ENCODE measurements at regions not wholly inside any gene's neighbourhood (a gene's known extent, or its start where the extent isn't known, plus 50 kb on each side); places are given as distances from the start of the nearest gene placed in this dataset.
"Not testable (repeated sequence)": the region's sequence is repeated elsewhere in the genome, so short reads cannot be mapped to it uniquely, and the experiment has no call there.

DNA sequence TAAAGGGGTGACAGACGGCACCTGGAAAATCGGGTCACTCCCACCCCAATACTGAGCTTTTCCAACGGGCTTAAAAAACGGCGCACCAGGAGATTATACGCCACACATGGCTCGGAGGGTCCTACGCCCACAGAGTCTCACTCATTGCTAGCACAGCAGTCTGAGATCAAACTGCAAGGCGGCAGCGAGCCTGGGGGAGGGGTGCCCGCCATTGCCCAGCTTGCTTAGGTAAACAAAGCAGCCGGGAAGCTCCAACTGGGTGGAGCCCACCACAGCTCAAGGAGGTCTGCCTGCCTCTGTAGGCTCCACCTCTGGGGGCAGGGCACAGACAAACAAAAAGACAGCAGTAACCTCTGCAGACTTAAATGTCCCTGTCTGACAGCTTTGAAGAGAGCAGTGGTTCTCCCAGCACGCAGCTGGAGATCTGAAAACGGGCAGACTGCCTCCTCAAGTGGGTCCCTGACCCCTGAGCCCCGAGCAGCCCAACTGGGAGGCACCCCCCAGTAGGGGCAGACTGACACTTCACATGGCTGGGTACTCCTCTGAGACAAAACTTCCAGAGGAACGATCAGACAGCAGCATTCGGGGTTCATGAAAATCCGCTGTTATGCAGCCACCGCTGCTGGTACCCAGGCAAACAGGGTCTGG is 162.8 kb upstream of the GJE1 start:
- DNase-seq (ENCODE audit: low read depth): not testable (repeated sequence)

DNA sequence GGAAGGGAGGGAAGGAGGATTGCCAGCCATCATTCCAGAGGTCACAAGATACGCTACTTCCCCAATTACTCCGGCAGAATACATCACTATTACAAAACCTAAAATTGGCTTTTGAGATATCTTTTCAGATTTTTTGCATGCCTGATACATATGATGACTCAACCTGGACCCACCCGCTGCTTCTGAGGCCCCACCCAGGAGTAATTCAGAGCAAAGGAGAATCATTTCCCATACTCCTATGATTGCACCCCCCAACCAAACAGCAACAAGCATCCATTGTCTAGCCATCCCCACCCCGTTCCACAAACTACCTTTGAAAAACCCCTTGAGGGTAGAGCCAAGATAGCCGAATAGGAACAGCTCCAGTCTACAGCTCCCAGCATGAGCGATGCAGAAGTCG is 163.5 kb upstream of the GJE1 start:
- DNase-seq (ENCODE audit: low read depth): no peak

DNA sequence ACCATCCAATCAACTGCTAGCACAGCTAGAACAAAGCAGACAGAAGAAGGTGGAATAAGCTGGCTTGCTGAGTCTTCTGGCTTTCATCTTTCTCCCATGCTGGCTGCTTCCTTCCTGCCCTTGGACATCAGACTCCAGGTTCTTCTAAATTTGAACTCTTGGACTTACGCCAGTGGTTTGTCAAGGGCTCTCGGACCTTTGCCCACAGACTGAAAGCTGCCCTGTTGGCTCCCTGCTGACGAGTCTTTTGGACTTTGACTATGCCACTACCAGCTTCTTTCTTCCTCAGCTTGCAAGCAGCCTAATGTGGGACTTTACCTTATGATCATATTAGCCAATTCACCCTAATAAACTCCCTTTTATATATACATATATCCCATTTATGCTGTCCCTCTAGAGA is 164.1 kb upstream of the GJE1 start:
- DNase-seq (ENCODE audit: low read depth): no peak

DNA sequence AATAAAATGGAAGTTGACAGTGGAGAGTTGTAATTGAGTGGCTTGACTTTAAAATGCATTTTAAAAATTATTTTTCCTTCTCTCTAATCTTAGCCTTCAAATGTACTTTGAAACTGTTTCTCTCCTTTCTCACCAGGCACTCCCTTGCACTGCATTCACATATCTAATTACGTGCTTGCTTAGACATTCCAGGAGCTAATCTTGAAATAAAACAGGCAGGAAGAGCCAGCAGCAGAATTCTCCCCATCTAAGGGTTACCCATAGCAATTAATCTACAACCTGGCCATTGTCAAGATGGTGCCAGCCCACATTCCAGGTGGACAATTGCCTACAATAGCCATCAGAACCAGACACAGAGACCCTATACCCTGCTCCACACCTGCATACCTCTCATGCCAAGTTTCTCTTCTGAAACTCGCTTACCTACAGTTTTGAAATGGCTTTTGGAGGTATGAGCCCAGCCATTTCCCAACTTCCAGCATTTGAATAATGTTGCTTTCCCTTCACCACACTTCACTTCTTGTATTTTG is 167.6 kb upstream of the GJE1 start:
- DNase-seq (ENCODE audit: low read depth): no peak

DNA sequence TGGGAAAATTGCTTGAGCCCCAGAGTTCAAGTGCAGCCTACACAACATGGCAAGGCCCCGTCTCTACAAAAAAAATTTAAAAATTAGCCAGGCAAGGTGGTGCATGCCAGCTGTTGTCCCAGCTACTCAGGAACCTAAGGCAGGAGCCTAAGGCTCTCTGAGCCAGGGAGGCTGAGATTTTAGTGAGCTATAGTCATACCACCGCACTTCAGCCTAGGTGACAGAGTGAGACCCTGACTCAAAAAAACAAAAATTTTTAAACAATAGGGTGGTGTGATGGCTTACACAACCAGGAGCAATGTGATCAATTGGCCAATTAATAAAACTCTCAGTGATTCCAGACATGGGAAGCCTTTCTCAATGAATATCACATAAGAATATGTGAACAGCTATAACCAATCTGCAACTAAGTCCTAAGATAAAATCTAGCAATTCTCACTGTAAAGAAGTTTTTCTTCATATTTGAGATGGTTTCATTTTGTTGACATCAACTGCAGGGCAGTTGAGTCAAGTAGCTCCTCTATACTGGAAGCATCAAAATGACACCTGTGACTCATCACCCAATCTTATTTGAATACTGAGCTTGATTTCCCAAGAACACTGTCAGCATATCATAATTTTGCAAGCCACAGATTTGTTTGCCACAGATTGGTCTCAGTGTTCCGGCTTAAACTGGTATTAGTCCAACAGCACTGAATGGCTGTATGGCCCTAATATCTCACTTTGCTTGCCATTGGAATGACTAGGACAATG is 169.0 kb upstream of the GJE1 start:
- DNase-seq (ENCODE audit: low read depth): no peak

DNA sequence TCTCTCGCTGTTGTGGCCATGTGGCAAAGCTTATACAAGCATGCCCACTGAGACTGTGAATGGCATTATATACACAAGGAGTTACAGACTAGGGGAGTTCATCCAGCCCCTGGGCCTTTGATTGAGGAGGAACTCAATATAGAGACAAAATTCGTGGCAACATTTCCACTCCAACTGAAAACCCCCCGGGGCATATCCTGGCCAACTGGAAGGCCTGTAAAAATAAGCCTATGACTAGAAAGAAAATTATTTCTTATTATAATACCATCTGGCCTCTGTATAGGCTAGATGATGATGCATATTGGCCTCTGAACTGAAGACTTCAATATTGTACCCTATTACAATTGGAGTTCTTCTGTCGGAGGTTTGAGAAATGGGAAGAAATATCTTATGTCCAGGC is 175.5 kb upstream of the GJE1 start:
- DNase-seq (ENCODE audit: low read depth): no peak

DNA sequence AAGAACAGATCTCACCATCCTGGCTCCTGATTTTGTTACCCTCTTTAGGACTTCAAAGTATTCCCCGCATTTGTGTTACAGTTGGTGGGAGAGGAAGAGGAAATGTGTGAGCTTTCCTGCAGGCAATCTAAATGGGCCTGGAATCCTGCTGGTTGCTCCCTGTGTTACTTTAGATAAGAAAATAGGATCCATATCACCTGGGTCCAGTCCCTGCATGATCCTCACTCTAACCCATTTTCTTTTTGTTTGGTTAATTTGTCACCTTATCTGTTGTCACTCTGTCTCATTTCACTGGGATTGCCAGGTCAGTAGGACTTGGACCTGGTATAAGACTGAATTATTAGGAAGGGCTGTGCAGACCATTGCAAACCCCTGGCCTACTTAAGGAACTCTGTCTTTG is 175.9 kb upstream of the GJE1 start:
- no peak for DNase-seq (ENCODE audit: low read depth)

DNA sequence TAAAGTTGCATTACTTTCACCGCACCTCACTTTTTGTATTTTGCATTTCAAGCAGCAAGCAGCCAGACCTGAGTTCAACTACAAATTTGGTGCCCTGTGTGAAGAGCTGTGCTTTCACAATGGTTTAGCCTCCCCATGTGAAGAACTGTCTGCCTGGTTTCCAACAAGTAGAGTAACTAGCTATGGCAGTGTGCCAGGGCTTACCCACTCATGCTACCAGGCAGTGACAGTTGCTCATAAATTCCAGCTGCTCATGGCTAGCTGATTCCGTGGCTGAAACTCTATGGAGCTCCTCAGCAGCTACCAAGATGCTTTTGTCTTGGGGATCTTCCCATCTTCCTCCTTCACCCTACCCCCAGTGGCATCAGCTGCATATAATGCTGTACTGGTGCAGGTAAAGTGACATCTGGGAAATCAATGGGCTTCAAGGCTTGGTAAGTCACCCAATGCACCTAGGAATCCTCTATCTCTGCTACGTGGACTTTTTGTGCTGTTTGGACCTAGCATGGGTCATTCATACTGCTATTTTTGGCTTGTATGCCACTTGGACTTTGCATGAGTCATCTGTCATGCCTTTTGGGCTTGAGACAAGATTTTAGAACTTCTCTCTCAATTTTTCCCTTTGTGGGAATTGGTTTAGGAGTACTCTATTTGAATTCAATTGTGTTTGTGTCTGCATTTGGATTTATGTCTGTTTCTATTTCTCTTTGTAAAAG is 176.5 kb upstream of the GJE1 start:
- DNase-seq (ENCODE audit: low read depth): no peak

DNA sequence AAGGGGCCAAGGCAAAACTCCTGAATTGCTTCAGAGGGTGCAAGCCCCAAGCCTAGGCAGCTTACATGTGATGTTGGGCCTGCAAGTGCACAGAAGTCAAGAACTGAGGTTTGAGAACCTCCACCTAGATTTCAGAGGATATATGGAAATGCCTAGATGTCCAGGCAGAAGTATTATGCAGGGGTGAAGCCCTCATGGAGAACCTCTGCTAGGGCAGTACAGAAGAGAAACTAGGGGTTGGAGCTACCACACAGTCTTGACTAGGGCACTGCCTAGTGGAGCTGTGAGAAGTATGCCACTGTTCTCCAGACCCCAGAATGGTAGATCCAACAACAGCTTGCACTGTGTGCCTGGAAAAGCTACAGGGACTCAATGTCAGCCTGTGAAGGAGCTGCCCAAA is 179.7 kb upstream of the GJE1 start:
- no peak for DNase-seq (ENCODE audit: low read depth)

DNA sequence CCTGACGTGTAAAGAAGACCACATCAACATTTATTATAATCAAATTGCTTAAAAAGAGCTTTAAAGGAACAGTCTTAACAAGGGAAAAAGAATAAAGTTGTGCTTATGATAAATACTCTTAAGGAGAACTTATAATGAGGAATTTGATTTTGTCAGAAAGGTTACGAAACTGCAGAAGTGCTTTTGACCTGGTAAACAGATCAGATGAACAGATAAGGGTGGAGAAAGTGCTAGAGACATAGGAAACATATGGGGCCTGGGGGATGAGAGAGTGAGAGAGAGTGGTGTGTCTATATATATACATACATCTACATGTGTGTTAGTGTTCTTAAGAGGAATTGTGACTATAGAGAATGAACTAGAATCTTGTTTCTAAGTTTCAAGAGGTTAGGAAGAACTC is 186.2 kb upstream of the GJE1 start:
- no peak for DNase-seq (ENCODE audit: low read depth)

DNA sequence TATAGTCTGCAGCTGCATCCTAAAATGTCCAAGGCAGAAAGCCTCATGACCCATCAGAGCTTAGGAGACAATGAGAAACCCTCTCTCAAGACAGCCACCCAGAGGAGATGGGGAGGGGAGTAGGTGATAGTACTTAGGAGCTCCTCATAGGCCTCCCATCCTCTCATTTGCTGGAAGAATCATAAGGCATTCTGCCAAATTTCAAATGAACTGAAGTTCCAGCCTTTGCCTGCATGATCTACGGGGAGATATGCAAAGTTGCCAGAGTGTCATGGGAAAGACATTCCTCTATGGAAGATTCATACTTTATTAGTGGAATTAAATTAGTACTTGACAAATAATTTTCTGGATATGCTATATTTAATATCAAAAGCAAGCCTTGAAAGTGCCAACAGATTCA is 194.1 kb upstream of the GJE1 start:
- no peak for DNase-seq (ENCODE audit: low read depth)

DNA sequence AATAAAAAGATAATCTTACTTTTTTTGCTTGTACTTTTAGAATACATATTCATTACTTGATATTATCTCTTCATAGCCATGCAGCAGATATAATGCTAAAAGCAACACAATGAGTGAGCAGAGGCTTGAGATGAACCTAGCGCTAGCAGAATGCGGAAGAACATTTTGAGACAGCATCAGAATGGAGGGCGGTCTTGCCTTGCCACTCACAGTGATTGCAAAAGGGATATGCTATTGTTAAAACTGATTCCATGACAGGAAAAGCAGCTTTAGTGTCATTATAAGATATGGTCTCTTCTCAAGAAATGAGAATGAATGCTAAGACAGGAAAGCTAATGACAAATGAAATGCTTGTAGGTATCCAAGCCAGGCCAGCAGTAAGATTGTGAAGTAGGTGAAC is 200.0 kb upstream of the GJE1 start:
- no peak for DNase-seq (ENCODE audit: low read depth)

DNA sequence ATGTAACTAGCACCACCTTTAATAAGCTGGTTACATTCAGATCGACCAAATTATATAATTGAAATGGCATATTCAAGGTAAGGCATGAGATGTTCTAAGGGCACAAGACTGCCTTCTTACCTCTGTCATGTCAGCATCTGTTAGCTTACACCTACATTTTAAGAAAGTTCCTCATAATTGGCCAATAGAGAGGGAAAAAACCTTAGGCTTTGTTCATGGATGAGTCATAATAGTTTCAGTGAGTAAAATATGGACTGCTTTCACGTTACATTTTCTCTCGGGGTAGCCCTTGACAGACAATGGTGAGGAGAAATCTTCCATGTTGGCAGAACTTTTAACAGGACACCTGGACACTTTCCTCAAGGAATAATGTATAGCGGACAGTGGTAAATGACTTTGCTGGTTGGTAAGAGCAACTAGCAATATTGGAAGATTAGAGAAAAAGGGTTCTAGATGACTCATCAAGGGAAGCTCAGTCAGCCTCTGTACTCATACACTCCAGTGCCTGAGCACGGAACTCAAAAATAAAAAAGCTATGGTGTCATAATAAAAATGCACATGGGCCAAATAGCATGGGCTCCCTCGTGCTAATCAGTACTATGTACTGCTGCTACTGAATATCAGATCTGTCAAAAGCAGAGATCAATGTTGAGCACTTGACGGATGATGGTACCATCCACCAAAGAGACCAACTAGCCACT is 206.4 kb upstream of the GJE1 start:
- not testable (repeated sequence) for DNase-seq (ENCODE audit: low read depth)

DNA sequence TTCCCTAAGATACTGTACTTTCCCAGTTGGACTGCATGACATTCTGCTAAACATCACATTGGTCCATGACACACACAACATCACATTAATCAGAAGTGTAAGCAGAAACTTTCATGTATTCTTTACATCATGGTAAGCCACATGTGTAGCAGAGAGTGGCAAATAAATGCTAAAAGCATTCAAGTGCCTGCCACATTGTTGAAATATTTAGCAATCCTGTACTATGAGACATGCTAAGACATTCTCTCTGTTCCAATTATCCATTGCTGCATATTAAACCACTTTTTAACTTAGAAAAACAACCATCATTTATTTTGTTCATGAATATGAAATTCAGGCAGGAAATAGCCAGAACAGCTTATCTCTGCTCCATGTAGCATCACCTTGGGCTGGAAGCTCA is 207.7 kb upstream of the GJE1 start:
- DNase-seq (ENCODE audit: low read depth): no peak

DNA sequence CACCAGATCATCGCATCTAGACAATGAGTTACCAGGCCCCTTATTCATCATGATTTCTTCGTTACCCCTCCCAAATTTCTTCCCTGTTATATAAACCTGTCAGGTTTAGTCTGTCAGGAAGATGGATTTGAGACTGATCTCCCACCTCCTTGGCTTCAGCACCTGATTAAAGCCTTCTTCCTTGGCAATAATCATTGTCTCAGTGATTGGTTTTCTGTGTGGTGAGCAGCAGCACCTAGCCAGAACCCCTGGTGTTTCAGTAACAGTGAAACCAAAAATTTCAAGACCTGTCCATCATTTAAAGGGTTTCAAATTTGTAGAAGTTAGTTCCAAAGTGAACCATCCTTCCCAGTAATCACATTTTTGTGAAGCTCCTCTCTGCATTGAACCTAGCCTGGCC is 209.8 kb upstream of the GJE1 start:
- DNase-seq (ENCODE audit: low read depth): no peak

DNA sequence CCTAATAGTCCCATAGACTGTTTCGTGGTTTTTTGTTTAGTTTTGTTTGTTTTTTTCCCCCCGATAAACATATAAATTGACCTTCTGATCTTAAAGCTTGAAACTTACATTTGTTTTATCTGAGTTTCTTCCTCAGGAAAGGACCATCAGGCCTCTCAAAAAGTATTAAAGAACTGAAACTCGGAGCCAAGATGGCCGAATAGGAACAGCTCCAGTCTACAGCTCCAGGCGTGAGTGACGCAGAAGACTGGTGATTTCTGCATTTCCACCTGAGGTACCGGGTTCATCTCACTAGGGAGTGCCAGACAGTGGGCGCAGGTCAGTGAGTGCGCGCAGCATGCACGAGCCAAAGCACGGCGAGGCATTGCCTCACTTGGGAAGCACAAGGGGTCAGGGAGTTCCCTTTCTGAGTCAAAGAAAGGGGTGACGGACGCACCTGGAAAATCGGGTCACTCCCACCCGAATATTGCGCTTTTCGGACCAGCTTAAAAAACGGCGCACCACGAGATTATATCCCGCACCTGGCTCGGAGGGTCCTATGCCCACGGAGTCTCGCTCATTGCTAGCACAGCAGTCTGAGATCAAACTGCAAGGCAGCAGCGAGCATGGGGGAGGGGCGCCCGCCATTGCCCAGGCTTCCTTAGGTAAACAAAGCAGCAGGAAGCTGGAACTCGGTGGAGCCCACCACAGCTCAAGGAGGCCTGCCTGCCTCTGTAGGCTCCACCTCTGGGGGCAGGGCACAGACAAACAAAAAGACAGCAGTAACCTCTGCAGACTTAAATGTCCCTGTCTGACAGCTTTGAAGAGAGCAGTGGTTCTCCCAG is 215.8 kb upstream of the GJE1 start:
- not testable (repeated sequence) for DNase-seq (ENCODE audit: low read depth)

DNA sequence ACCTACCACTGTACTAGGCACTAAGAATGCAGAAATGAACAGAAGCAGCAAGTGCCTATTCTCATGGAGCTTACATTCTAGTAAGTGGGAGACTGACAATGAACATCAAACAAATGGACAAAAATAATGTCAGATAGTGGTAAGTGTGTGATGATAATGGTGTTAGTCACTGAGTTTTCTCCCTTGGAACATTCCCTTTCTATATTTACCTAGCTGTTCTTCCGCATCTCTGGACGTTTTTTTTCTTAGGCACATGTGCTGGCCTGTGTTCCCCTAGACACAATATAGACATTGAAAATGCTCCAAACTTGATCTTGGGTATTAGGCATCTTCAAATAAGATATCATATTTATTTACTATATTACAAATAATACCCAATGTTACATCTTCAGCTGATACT is 218.1 kb upstream of the GJE1 start:
- no peak for DNase-seq (ENCODE audit: low read depth)

DNA sequence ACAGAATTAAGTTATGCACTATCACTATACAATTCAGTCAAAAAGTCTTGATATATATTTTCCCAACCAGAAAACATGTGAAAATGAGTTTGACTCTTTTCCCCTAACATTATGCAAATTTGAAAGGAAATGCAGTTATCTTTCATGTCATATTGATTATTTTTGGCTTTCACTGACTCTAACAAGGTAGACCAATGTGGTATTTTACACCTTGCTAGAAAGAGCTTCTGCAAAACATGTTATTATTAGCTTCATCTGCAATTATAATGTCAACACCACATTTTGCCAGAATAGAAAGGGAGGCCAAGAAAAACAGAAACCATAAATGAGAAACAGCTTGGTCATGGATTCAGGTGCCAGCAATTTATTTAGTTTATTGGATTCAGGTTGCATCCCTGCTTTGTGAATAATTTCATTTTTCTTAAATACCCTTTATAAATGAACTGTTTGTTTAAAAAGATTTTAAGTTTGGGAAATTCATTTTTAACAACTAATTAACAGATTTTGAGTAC is 226.1 kb upstream of the GJE1 start:
- DNase-seq (ENCODE audit: low read depth): no peak

DNA sequence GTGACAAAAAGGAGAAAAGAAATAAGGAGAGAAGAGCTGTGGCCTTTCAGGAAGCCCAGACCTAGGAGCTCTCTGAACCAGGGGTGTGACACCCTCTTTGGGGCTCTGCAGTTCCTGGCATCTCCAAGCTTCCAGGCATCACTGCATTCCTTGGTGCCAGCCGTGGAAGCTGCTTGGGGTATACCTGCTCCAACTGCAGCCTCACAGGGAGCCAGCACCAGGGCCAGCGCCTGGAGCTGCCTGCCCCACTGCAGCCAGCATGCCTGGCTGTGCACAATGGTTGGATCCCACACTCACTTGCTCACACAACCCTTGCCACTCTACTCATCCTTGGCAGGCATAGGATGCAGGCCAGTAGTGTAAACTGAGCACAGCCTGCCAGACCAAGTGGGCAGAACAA is 242.1 kb upstream of the GJE1 start:
- DNase-seq (ENCODE audit: low read depth): no peak

DNA sequence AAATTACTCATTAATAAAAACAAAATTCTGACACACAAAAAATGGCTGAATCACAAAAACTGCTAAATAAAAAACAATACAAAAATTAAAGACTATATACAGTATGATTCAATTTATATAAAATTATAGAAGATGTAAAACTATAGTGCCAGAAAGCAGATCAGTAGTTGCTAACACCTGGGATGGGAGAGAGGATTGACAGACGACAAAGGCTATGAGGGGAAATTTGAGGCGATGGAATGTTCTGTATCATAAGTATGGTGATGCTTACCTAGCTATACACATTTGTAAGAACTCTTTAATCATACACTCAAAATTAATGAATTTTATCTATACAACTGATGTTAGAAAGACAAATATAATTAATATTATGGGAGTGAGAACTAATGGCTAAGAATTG is 247.9 kb upstream of the GJE1 start:
- no peak for DNase-seq (ENCODE audit: low read depth)

DNA sequence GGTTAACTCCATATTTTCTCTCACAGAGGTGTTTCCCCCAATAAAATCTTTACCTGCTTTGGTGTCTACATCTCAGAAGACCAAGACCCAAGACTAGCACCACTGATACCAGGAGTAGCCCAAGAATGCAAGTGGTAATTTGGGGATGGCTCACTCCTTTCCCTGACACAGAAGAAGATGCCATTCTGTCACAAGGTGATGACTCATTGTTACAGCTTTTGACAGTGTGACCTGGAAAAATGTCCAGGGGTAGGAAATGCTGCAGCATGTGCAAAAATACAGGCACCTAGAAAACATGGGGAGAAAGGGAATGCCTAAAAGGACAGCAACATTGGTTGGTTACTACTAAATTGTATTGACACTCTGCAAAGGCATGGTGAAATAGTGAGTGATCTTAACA is 254.0 kb upstream of the GJE1 start:
- no peak for DNase-seq (ENCODE audit: low read depth)
